SK-N-MC (cell line): ENCODE measurements at regions not wholly inside any gene's neighbourhood (a gene's known extent, or its start where the extent isn't known, plus 50 kb on each side); places are given as distances from the start of the nearest gene placed in this dataset.

Experiments
- EZH2 ChIP-seq: fragments of 200-600 bp; sonication (generic); IDR thresholded peaks from one replicate; pipeline ENCODE4 v1.6.1; 2017; ENCODE audit warnings: antibody characterized with exemption
- FOXP2 ChIP-seq: optimal IDR thresholded peaks from 2 replicates; pipeline ENCODE3; 2011; ENCODE audit warnings: mild to moderate bottlenecking, moderate library complexity; ENCODE audit not compliant: insufficient read depth; ENCODE audit errors: extremely low read length, control extremely low read depth
- POLR2AphosphoS5 ChIP-seq: IDR thresholded peaks from 2 replicates; pipeline ENCODE4 v1.6.1; 2012; ENCODE audit warnings: mild to moderate bottlenecking, low read depth, low read length, borderline replicate concordance

- TF ChIP-seq EZH2 (no peak), POLR2AphosphoS5 (no peak), FOXP2 (no peak)
Measured at GRCh38 chr4:33184657-33185290, 2464.6 kb downstream of the PCDH7 start.
